T-cell (primary cell): ENCODE measurements at regions not wholly inside any gene's neighbourhood (a gene's known extent, or its start where the extent isn't known, plus 50 kb on each side); places are given as distances from the start of the nearest gene placed in this dataset.

Experiments used
- ATAC-seq, 4 experiments: fragments of 200-7000 bp in 3 of 4; fragments of 150-1000 bp in 1 of 4; cut with Tn5 transposase; replicated peaks in 1 of 4; 1 replicate in 3 of 4; 2 replicates in 1 of 4; pipeline ENCODE4 v1.10.0; 2021; ENCODE audit warnings: moderate library complexity in 3 of 4, mild to moderate bottlenecking in 2 of 4, moderate number of reproducible peaks in 1 of 4
- CTCF ChIA-PET, 2 donors: fragments of 300-600 bp; sonication (Branson Sonifier 250); formaldehyde crosslinking; loops; one replicate each; lab custom pipeline; 2022; ENCODE audit warnings: antibody characterized with exemption in 2 of 2; lab: Charles Lee
- POLR2A ChIA-PET, 2 donors: fragments of 300-600 bp; sonication (Branson Sonifier 250); formaldehyde crosslinking; loops; one replicate each; lab custom pipeline; 2022; ENCODE audit warnings: antibody characterized with exemption in 2 of 2; lab: Charles Lee
- DNase-seq, 35 experiments: peaks; one replicate each; pipeline versions ENCODE4 v3.0.0 to v3.0.0-alpha.2; 2013 to 2023
- H3K27ac ChIP-seq: one replicate; pipeline ENCODE4 v1.5.1; 2013; ENCODE audit warnings: low read length
- H3K27me3 ChIP-seq, 2 experiments: replicated peaks in 1 of 2; 1 replicate in 1 of 2; 2 replicates in 1 of 2; pipeline versions ENCODE4 v1.6.1 to v1.7.0; 2013; ENCODE audit warnings: low read length in 1 of 2, mixed read lengths in 1 of 2; ENCODE audit not compliant: control insufficient read depth in 2 of 2, insufficient read depth in 2 of 2; ENCODE audit errors: extremely low read depth in 1 of 2
- H3K36me3 ChIP-seq, 2 donors: 1 replicate in 1 of 2; 2 replicates in 1 of 2; pipeline versions ENCODE4 v1.6.1 to v1.7.0; 2013; ENCODE audit warnings: low read length in 1 of 2; ENCODE audit not compliant: control insufficient read depth in 2 of 2, insufficient read depth in 1 of 2; ENCODE audit errors: extremely low read depth in 1 of 2
- H3K4me1 ChIP-seq, 2 experiments: 1 replicate in 1 of 2; 2 replicates in 1 of 2; pipeline versions ENCODE4 v1.6.1 to v1.7.0; 2013; ENCODE audit warnings: low read length in 2 of 2, mixed read lengths in 1 of 2; ENCODE audit not compliant: insufficient read depth in 2 of 2, control insufficient read depth in 1 of 2; ENCODE audit errors: extremely low read depth in 1 of 2
- H3K4me3 ChIP-seq, 2 donors: 1 replicate in 1 of 2; 2 replicates in 1 of 2; pipeline versions ENCODE4 v1.5.1 to v1.7.0; 2013; ENCODE audit warnings: mild to moderate bottlenecking in 2 of 2, low read length in 1 of 2, moderate library complexity in 1 of 2; ENCODE audit not compliant: control insufficient read depth in 1 of 2; ENCODE audit errors: extremely low read depth in 1 of 2
- H3K9me3 ChIP-seq: 2 replicates; pipeline ENCODE4 v1.7.0; 2013
- H3K27ac Mint-ChIP-seq, 2 donors: one replicate each; pipeline ENCODE4 v1.8.0; 2020 to 2021; ENCODE audit warnings: mild to moderate bottlenecking in 2 of 2, mixed read lengths in 2 of 2
- H3K27me3 Mint-ChIP-seq, 2 donors: one replicate each; pipeline ENCODE4 v1.8.0; 2021 to 2022; ENCODE audit warnings: mixed read lengths in 2 of 2
- H3K36me3 Mint-ChIP-seq: one replicate; pipeline ENCODE4 v1.8.0; 2021; ENCODE audit warnings: mixed read lengths
- H3K4me1 Mint-ChIP-seq, 3 donors: one replicate each; pipeline ENCODE4 v1.8.0; 2020 to 2022; ENCODE audit warnings: mixed read lengths in 3 of 3, mild to moderate bottlenecking in 1 of 3
- H3K4me3 Mint-ChIP-seq, 3 donors: one replicate each; pipeline ENCODE4 v1.8.0; 2020 to 2022; ENCODE audit warnings: mild to moderate bottlenecking in 3 of 3, mixed read lengths in 3 of 3, moderate library complexity in 3 of 3
- H3K9me3 Mint-ChIP-seq, 3 donors: one replicate each; pipeline ENCODE4 v1.8.0; 2020 to 2022; ENCODE audit warnings: mixed read lengths in 3 of 3
- WGBS: methylation state at CpG from one replicate; pipeline ENCODE4 v1.1.5; 2013; ENCODE audit warnings: missing lambda C conversion rate; ENCODE audit not compliant: insufficient coverage; 5-methylcytosine and 5-hydroxymethylcytosine counted together

DNA sequence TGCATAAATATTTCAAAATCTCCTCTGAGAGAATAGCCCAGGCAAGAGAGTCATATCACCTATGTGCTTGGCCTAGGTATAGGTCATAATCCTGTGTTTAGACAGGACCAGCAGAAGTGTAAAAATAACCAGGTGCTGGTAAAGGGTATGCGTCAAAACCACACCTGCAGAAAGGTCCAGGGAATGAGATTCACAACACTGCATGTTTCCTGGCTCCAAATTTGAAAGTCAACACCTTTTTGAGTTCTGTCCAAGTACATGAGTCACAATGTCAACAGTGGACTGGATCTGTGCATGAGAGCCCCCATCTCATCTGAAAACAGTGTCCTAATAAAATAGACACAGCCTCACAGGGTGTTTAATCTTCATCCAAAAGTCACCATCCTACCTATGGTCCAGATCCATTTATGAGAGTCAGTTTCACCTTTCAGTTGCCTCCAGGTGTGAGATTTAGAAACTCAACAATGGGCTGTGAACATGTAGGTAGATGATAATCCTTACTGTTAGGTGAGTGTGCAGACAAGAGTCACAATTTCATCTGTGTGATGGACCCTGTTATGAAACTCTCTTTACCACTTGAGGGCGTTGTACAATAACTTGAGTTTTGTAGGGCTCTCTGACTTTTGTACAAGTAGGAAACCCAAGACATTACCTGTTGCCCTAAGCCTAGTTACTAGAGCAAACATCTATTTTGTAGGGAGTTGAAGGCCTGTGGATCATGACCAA, 2100.7 kb downstream of the TP53TG3F start:
- no peak overlapping the region for H3K27ac ChIP-seq
- H3K4me3 ChIP-seq: no peak overlapping the region
- Mint-ChIP-seq H3K27ac (no peak overlapping the region), H3K27me3 (no peaks in the 10 kb centered on the region), H3K4me1 (no peaks in the 10 kb centered on the region), H3K4me3 (no peak overlapping the region), H3K9me3 (peaks cover 9 to 36% (median 33%) of the 10 kb centered on the region in 3 donors), H3K36me3 (no peaks in the 10 kb centered on the region)
- no peak for DNase-seq
- no peaks in the 10 kb centered on the region for H3K36me3 ChIP-seq
- no peaks in the 10 kb centered on the region for H3K4me1 ChIP-seq
- WGBS: 88% methylated on average over 1 of the region's 2 CpGs
- ATAC-seq: no peak
- no peaks in the 10 kb centered on the region for H3K9me3 ChIP-seq
- ChIA-PET POLR2A (no interaction called here), CTCF (no interaction called here)
- no peaks in the 10 kb centered on the region for H3K27me3 ChIP-seq

GRCh38 chr16:35560637-35560984, 2101.2 kb downstream of the TP53TG3F start:
- ChIA-PET CTCF (no interaction called here), POLR2A (no interaction called here)
- Mint-ChIP-seq H3K36me3 (no peaks in the 10 kb centered on the region), H3K27ac (no peak overlapping the region), H3K27me3 (no peaks in the 10 kb centered on the region), H3K9me3 (peaks cover 11 to 36% (median 32%) of the 10 kb centered on the region in 3 donors), H3K4me3 (no peak overlapping the region), H3K4me1 (no peaks in the 10 kb centered on the region)
- no peak overlapping the region for H3K27ac ChIP-seq
- whole genome bisulfite sequencing: 46% methylated on average over 4 of the region's 6 CpGs
- no peak overlapping the region for H3K4me3 ChIP-seq
- no peaks in the 10 kb centered on the region for H3K9me3 ChIP-seq
- H3K27me3 ChIP-seq: no peaks in the 10 kb centered on the region
- H3K4me1 ChIP-seq: no peaks in the 10 kb centered on the region
- ATAC-seq (no peak), DNase-seq (no peak)
- H3K36me3 ChIP-seq: no peaks in the 10 kb centered on the region

- DNase-seq: no peak
- Mint-ChIP-seq H3K27ac (no peak overlapping the region), H3K27me3 (no peaks in the 10 kb centered on the region), H3K36me3 (no peaks in the 10 kb centered on the region), H3K4me1 (no peaks in the 10 kb centered on the region), H3K9me3 (peaks cover 12 to 39% (median 39%) of the 10 kb centered on the region in 3 donors), H3K4me3 (no peak overlapping the region)
- Histone ChIP-seq H3K27me3 (no peaks in the 10 kb centered on the region), H3K4me3 (no peak overlapping the region), H3K27ac (no peak overlapping the region), H3K4me1 (no peaks in the 10 kb centered on the region), H3K9me3 (no peaks in the 10 kb centered on the region), H3K36me3 (no peaks in the 10 kb centered on the region)
- ChIA-PET POLR2A (no interaction called here), CTCF (no interaction called here)
- no peak for ATAC-seq
Measured at GRCh38 chr16:35561346-35561745, 2101.9 kb downstream of the TP53TG3F start.

DNA sequence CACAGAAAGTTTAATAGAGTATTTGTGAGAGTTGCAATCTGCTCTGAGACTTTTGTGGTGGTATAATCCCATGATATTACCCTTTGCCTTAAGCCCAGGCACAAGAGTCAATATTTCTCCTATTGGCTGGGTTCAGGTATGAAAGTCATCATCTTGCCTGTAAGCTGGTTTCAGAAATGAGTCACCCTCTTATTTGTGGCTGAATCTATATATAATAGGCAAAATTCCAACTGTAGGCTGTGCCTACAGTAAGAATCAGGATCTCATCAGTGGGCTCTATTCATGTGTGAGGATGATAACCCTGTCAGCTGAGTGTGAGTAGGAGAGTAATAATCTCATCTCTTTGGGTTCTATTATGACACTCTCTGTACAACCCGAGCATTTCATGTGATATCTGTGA, 2103.1 kb downstream of the TP53TG3F start:
- H3K4me1 Mint-ChIP-seq: no peaks in the 10 kb centered on the region
- DNase-seq: no peak
- WGBS: no CpG with 5 or more reads among the region's 1 CpG
- H3K4me1 ChIP-seq: no peaks in the 10 kb centered on the region
- no peaks in the 10 kb centered on the region for H3K9me3 ChIP-seq
- no peaks in the 10 kb centered on the region for H3K36me3 ChIP-seq
- POLR2A ChIA-PET: no interaction called here
- no peaks in the 10 kb centered on the region for H3K36me3 Mint-ChIP-seq
- no peak for ATAC-seq
- H3K27me3 ChIP-seq: no peaks in the 10 kb centered on the region
- no peak overlapping the region for H3K27ac ChIP-seq
- H3K27me3 Mint-ChIP-seq: no peaks in the 10 kb centered on the region
- peaks cover 12 to 43% (median 39%) of the 10 kb centered on the region in 3 donors for H3K9me3 Mint-ChIP-seq
- CTCF ChIA-PET: no interaction called here
- H3K4me3 Mint-ChIP-seq: no peak overlapping the region
- no peak overlapping the region for H3K27ac Mint-ChIP-seq
- no peak overlapping the region for H3K4me3 ChIP-seq

- no peaks in the 10 kb centered on the region for H3K27me3 ChIP-seq
- CTCF ChIA-PET: no interaction called here
- ATAC-seq: no peak
- no peaks in the 10 kb centered on the region for H3K4me1 Mint-ChIP-seq
- no peaks in the 10 kb centered on the region for H3K36me3 ChIP-seq
- DNase-seq: no peak
- H3K4me3 ChIP-seq: no peak overlapping the region
- WGBS: 54% methylated on average over 1 of the region's 1 CpG
- H3K27ac Mint-ChIP-seq: no peak overlapping the region
- no peak overlapping the region for H3K4me3 Mint-ChIP-seq
- H3K27ac ChIP-seq: no peak overlapping the region
- H3K4me1 ChIP-seq: no peaks in the 10 kb centered on the region
- no peaks in the 10 kb centered on the region for H3K36me3 Mint-ChIP-seq
- peaks cover 14 to 46% (median 42%) of the 10 kb centered on the region in 3 donors for H3K9me3 Mint-ChIP-seq
- POLR2A ChIA-PET: no interaction called here
- H3K9me3 ChIP-seq: no peaks in the 10 kb centered on the region
- no peaks in the 10 kb centered on the region for H3K27me3 Mint-ChIP-seq
Measured at GRCh38 chr16:35562919-35563318, 2103.5 kb downstream of the TP53TG3F start.

DNA sequence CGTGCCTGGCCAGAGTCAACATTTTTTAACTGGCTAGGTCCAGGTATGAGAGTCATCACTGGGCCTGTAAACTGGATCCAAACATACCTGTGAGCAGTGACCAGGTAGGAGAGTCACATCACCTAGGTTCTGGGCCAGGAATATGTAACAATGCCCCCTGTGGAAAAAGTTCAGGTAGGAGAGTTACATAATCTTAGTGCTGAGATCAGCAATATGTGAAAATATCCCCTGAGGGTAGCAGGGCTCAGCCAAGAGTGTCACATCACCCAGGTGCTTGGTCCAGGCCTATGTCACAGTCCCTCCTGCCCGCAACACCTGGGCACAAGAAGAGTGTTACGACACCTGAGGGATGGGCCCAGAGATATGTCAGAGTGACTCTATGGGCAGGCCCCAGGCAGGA, 2104.7 kb downstream of the TP53TG3F start:
- no peaks in the 10 kb centered on the region for H3K4me1 Mint-ChIP-seq
- H3K4me3 Mint-ChIP-seq: no peak overlapping the region
- ChIA-PET CTCF (no interaction called here), POLR2A (no interaction called here)
- DNase-seq: no peak
- H3K9me3 Mint-ChIP-seq: peaks cover 16 to 48% (median 36%) of the 10 kb centered on the region in 3 donors
- H3K4me1 ChIP-seq: no peaks in the 10 kb centered on the region
- no peaks in the 10 kb centered on the region for H3K27me3 ChIP-seq
- no peak overlapping the region for H3K27ac Mint-ChIP-seq
- WGBS: 91% methylated on average over 3 of the region's 3 CpGs
- peaks cover 2% of the 10 kb centered on the region for H3K9me3 ChIP-seq
- no peaks in the 10 kb centered on the region for H3K27me3 Mint-ChIP-seq
- H3K36me3 ChIP-seq: no peaks in the 10 kb centered on the region
- H3K4me3 ChIP-seq: no peak overlapping the region
- no peak for ATAC-seq
- no peak overlapping the region for H3K27ac ChIP-seq
- H3K36me3 Mint-ChIP-seq: no peaks in the 10 kb centered on the region

DNA sequence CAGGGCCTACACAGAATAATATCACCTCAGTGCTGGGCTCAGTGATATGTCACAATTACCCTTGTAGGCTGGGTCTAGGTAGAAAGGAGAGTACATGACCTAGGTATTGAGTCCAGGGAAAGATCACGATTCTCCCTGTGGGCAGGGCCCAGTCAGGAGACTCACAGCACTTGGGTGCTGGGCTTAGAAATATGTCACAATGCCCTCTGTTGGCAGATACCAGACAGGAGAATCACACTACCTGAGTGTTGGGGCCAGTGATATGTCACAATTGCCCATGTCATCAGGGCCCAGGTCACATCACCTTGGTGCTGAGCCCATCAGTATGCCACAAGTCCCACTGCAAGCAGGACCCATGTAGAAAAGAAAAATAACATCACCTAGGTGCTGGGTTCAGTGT, 2105.5 kb downstream of the TP53TG3F start:
- H3K4me3 Mint-ChIP-seq: no peak overlapping the region
- no peak for ATAC-seq
- ChIA-PET CTCF (no interaction called here), POLR2A (no interaction called here)
- no peaks in the 10 kb centered on the region for H3K4me1 Mint-ChIP-seq
- no peak overlapping the region for H3K27ac ChIP-seq
- H3K36me3 ChIP-seq: no peaks in the 10 kb centered on the region
- peaks cover 2% of the 10 kb centered on the region for H3K9me3 ChIP-seq
- H3K36me3 Mint-ChIP-seq: no peaks in the 10 kb centered on the region
- 57% methylated on average over 1 of the region's 1 CpG for WGBS
- no peaks in the 10 kb centered on the region for H3K4me1 ChIP-seq
- DNase-seq: no peak
- no peaks in the 10 kb centered on the region for H3K27me3 Mint-ChIP-seq
- H3K9me3 Mint-ChIP-seq: peaks cover 20 to 51% (median 31%) of the 10 kb centered on the region in 3 donors
- no peak overlapping the region for H3K27ac Mint-ChIP-seq
- H3K4me3 ChIP-seq: no peak overlapping the region
- no peaks in the 10 kb centered on the region for H3K27me3 ChIP-seq
